Heart left ventricle (tissue), 16 donors: ENCODE measurements at regions not wholly inside any gene's neighbourhood (a gene's known extent, or its start where the extent isn't known, plus 50 kb on each side); places are given as distances from the start of the nearest gene placed in this dataset.

Experiments
- ATAC-seq, 4 donors: fragments of 200-7000 bp; cut with Tn5 transposase; one replicate each; pipeline ENCODE4 v1.9.1; 2020 to 2022; ENCODE audit warnings: moderate library complexity in 4 of 4, mild to moderate bottlenecking in 3 of 4, moderate number of reproducible peaks in 1 of 4
- DNase-seq, 5 donors: peaks; one replicate each; pipeline ENCODE4 v3.0.0-alpha.2; 2020
- H3K27ac ChIP-seq, 12 donors: fragments of 200-600 bp; sonication (generic) in 4 of 12; one replicate each; pipeline versions ENCODE4 v1.5.0 to v1.8.0; 2016 to 2022; ENCODE audit warnings: mild to moderate bottlenecking in 2 of 12
- H3K27me3 ChIP-seq, 9 donors: fragments of 200-600 bp; sonication (generic) in 2 of 9; one replicate each; pipeline versions ENCODE4 v1.5.1 to v1.8.0; 2016 to 2022; ENCODE audit warnings: mild to moderate bottlenecking in 3 of 9
- H3K36me3 ChIP-seq, 9 donors: fragments of 200-600 bp; sonication (generic) in 2 of 9; one replicate each; pipeline versions ENCODE4 v1.5.0 to v1.8.0; 2018 to 2022; ENCODE audit warnings: mild to moderate bottlenecking in 2 of 9
- H3K4me1 ChIP-seq, 12 donors: fragments of 200-600 bp; sonication (generic) in 4 of 12; one replicate each; pipeline versions ENCODE4 v1.5.0 to v1.8.0; 2016 to 2022; ENCODE audit warnings: mild to moderate bottlenecking in 3 of 12
- H3K4me3 ChIP-seq, 12 donors: fragments of 200-600 bp; sonication (generic) in 4 of 12; one replicate each; pipeline versions ENCODE4 v1.5.0 to v1.8.0; 2017 to 2022; ENCODE audit warnings: mild to moderate bottlenecking in 9 of 12, moderate library complexity in 4 of 12
- H3K9me3 ChIP-seq, 12 donors: fragments of 200-600 bp; sonication (generic) in 4 of 12; one replicate each; pipeline versions ENCODE4 v1.5.0 to v1.8.0; 2016 to 2022; ENCODE audit warnings: mild to moderate bottlenecking in 1 of 12
- CTCF ChIP-seq, 12 donors: fragments of 200-600 bp; sonication (generic) in 4 of 12; IDR thresholded peaks; one replicate each; pipeline versions ENCODE4 v1.5.0 to v1.8.0; 2018 to 2022; ENCODE audit warnings: antibody characterized with exemption in 12 of 12, mild to moderate bottlenecking in 5 of 12
- POLR2A ChIP-seq, 2 donors: fragments of 450-650 bp; IDR thresholded peaks; one replicate each; pipeline ENCODE4 v1.6.1; 2017; ENCODE audit warnings: antibody characterized with exemption in 2 of 2, mild to moderate bottlenecking in 2 of 2, moderate library complexity in 2 of 2
- WGBS, 4 donors: extraction: QIAGEN DNeasy Blood & Tissue Kit in 2 of 4; methylation state at CpG; one replicate each; pipeline versions ENCODE4 v1.1.5 to v1.1.7; 2013 to 2018; 5-methylcytosine and 5-hydroxymethylcytosine counted together
- intact Hi-C, 10 donors: fragments of 100-400 bp; cut with DNase I; formaldehyde crosslinking; loops; one replicate each; pipeline versions ENCODE4 v1.11.1 to v1.14.2; 2022
- donor health status: ischemic (EF 13 %, LVEDD 7.1; RV severe dilation, severe dysfunction).
- donor health status: healthy with polysubstance abuse.
- donor health status: DM: no; HTN: yes; CAD: no.
- donor health status: DM: no; HTN: no; CAD: no.
- donor health status: ischemic (EF 25% LVEDD 6.9; RV normal size, moderate dysfunction).
- donor health status: ischemic (EF 25% LVEDD 5.7; RV mildly dilated, moderate dysfunction).
- donor health status: healthy.
- donor health status: DM: yes; HTN: yes; CAD: no.
- donor health status: ischemic (EF 35%, LVEDD 5.7; RV mildly dilated, moderate dysfunction).
- donor health status: nonischemic (EF 11% LVEDD 7.7; RV severe dilation, severe dysfunction).
- donor health status: DM: yes; HTN: yes; CAD: no.
- donor health status: PGD.
- donor health status: ischemic (EF 29% LVEDD 5.4; RV normal size, mild dysfunction).
- donor health status: nonischemic (EF 23%, LVEDD 6.1; RV moderate dilation, normal function).

- Histone ChIP-seq H3K4me1 (no peaks in the 10 kb centered on the region), H3K9me3 (no peaks in the 10 kb centered on the region), H3K27me3 (no peaks in the 10 kb centered on the region), H3K4me3 (no peak overlapping the region), H3K27ac (no peak overlapping the region), H3K36me3 (no peaks in the 10 kb centered on the region)
- ATAC-seq: no peak
- 83 to 93% (median 90%) methylated on average over 1 of the region's 1 CpG for WGBS, 4 donors
- DNase-seq: no peak
- intact Hi-C loops: no loop called here
- TF ChIP-seq POLR2A (IDR thresholded peaks at IDR 0.05) (no peak), CTCF (IDR thresholded peaks at IDR 0.05) (peak in 1 of 12 donors; percentile 8)
Observed at GRCh38 chr4:126396703-126397102, 1081.9 kb downstream of the FAT4 start.

GRCh38 chr4:126404549-126404948, 1089.8 kb downstream of the FAT4 start:
- no peak for ATAC-seq
- Histone ChIP-seq H3K9me3 (peaks cover 0 to 14% (median 2%) of the 10 kb centered on the region in 12 donors), H3K27me3 (no peaks in the 10 kb centered on the region), H3K4me1 (no peaks in the 10 kb centered on the region), H3K36me3 (no peaks in the 10 kb centered on the region), H3K4me3 (no peak overlapping the region), H3K27ac (no peak overlapping the region)
- WGBS, 4 donors: 83 to 94% (median 88%) methylated on average over 1 of the region's 1 CpG
- no peak for DNase-seq
- TF ChIP-seq POLR2A (IDR thresholded peaks at IDR 0.05) (no peak), CTCF (IDR thresholded peaks at IDR 0.05) (no peak)
- intact Hi-C loops: loop anchor here in 2 of 10 donors (10.0 kb wide), 1 partner anchor 180 kb away; no protein-coding TSS in a partner anchor

GRCh38 chr4:126405369-126405982, 1090.7 kb downstream of the FAT4 start:
- 50 to 61% (median 56%) methylated on average over 2 of the region's 2 CpGs for WGBS, 4 donors
- peak in 2 of 4 donors; percentile 34 to 63 for ATAC-seq
- H3K27ac ChIP-seq: no peak overlapping the region
- no peak for DNase-seq
- H3K4me3 ChIP-seq: no peak overlapping the region
- peaks cover 0 to 14% (median 2%) of the 10 kb centered on the region in 12 donors for H3K9me3 ChIP-seq
- no peaks in the 10 kb centered on the region for H3K27me3 ChIP-seq
- H3K36me3 ChIP-seq: no peaks in the 10 kb centered on the region
- intact Hi-C loops: loop anchor here in 2 of 10 donors (10.0 kb wide), 1 partner anchor 181 kb away; no protein-coding TSS in a partner anchor
- no peaks in the 10 kb centered on the region for H3K4me1 ChIP-seq
- TF ChIP-seq POLR2A (IDR thresholded peaks at IDR 0.05) (no peak), CTCF (IDR thresholded peaks at IDR 0.05) (peak in 9 of 12 donors; percentile 13 to 49 (median 40))

GRCh38 chr4:126409746-126410145, 1095.0 kb downstream of the FAT4 start:
- WGBS, 4 donors: 77 to 80% (median 78%) methylated on average over 4 of the region's 4 CpGs
- no peaks in the 10 kb centered on the region for H3K27me3 ChIP-seq
- intact Hi-C loops: loop anchor here in 2 of 10 donors (10.0 kb wide), 1 partner anchor 185 kb away; no protein-coding TSS in a partner anchor
- no peak for TF ChIP-seq CTCF (IDR thresholded peaks at IDR 0.05)
- no peaks in the 10 kb centered on the region for H3K4me1 ChIP-seq
- no peak overlapping the region for H3K27ac ChIP-seq
- no peak overlapping the region for H3K4me3 ChIP-seq
- no peak for ATAC-seq
- H3K9me3 ChIP-seq: peaks cover 0 to 17% (median 2%) of the 10 kb centered on the region in 12 donors
- no peaks in the 10 kb centered on the region for H3K36me3 ChIP-seq
- DNase-seq: no peak
